ENCODE measurements at regions not wholly inside any gene's neighbourhood (a gene's known extent, or its start where the extent isn't known, plus 50 kb on each side); places are given as distances from the start of the nearest gene placed in this dataset.
"Not testable (repeated sequence)": the region's sequence is repeated elsewhere in the genome, so short reads cannot be mapped to it uniquely, and the experiment has no call there.

GRCh38 chr17:51347851-51348584 lies 87.7 kb downstream of the UTP18 start:
- DNase-seq, result no peak

- no peak for DNase-seq
These were observed 90.7 kb downstream of the UTP18 start for GRCh38 chr17:51351080-51351479.

- DNase-seq, result no peak
These were observed 91.5 kb downstream of the UTP18 start for GRCh38 chr17:51351890-51352289.

GRCh38 chr17:51352798-51353197 lies 92.5 kb downstream of the UTP18 start:
- DNase-seq, result no peak

GRCh38 chr17:51353296-51353695 lies 93.0 kb downstream of the UTP18 start:
- no peak for DNase-seq

- no peak for DNase-seq
These were observed 94.6 kb downstream of the UTP18 start for GRCh38 chr17:51354936-51355335.

GRCh38 chr17:51355441-51356410 lies 95.4 kb downstream of the UTP18 start:
- no peak for DNase-seq

GRCh38 chr17:51359055-51359454 lies 98.7 kb downstream of the UTP18 start:
- DNase-seq, result no peak

GRCh38 chr17:51362811-51363585 lies 102.7 kb downstream of the UTP18 start:
- DNase-seq, result no peak

GRCh38 chr17:51365090-51365489 lies 104.7 kb downstream of the UTP18 start:
- no peak for DNase-seq

- DNase-seq, result no peak
These were observed 106.5 kb downstream of the UTP18 start for GRCh38 chr17:51366866-51367265.

- DNase-seq, result not testable (repeated sequence)
These were observed 107.5 kb downstream of the UTP18 start for GRCh38 chr17:51367836-51368235.

- no peak for DNase-seq
These were observed 111.4 kb downstream of the UTP18 start for GRCh38 chr17:51371732-51372151.

- no peak for DNase-seq
These were observed 112.1 kb downstream of the UTP18 start for GRCh38 chr17:51372345-51373004.

- no peak for DNase-seq
These were observed 113.3 kb downstream of the UTP18 start for GRCh38 chr17:51373489-51374152.

GRCh38 chr17:51374209-51374608 lies 113.9 kb downstream of the UTP18 start:
- no peak for DNase-seq

GRCh38 chr17:51375771-51376170 lies 115.4 kb downstream of the UTP18 start:
- no peak for DNase-seq

- DNase-seq, result no peak
These were observed 116.4 kb downstream of the UTP18 start for GRCh38 chr17:51376739-51377138.

GRCh38 chr17:51381262-51381661 lies 120.9 kb downstream of the UTP18 start:
- DNase-seq, result no peak

GRCh38 chr17:51385208-51385607 lies 124.9 kb downstream of the UTP18 start:
- no peak for DNase-seq

- DNase-seq, result no peak
These were observed 127.2 kb downstream of the UTP18 start for GRCh38 chr17:51387582-51387981.
